ENCODE measurements at regions not wholly inside any gene's neighbourhood (a gene's known extent, or its start where the extent isn't known, plus 50 kb on each side); places are given as distances from the start of the nearest gene placed in this dataset.

GRCh38 chr1:39139723-39140360 lies 64.7 kb upstream of the MACF1 start:
- WGBS, 2 donors, result 96 to 97% methylated on average over 3 of the region's 3 CpGs
- intact Hi-C loops (cut with DNase I; ENCODE audit: low total_unique reads), result no loop called here
- no peak for TF ChIP-seq CTCF (IDR thresholded peaks at IDR 0.05)
- no peak for TF ChIP-seq POLR2A (IDR thresholded peaks at IDR 0.05)
- DNase-seq (ENCODE audit: low spot score in 2 of 2), result no peak
- H3K4me3 ChIP-seq (ENCODE audit: low read depth, poor library complexity, severe bottlenecking), result no peak overlapping the region

GRCh38 chr1:39141925-39142324 lies 62.6 kb upstream of the MACF1 start:
- intact Hi-C loops (cut with DNase I; ENCODE audit: low total_unique reads), result no loop called here
- no peak for DNase-seq (ENCODE audit: low spot score in 2 of 2)
- no peak overlapping the region for H3K4me3 ChIP-seq (ENCODE audit: low read depth, poor library complexity, severe bottlenecking)
- 81% methylated on average over 1 of the region's 1 CpG for WGBS, 2 donors
- TF ChIP-seq CTCF (IDR thresholded peaks at IDR 0.05) (no peak), POLR2A (IDR thresholded peaks at IDR 0.05) (no peak)

GRCh38 chr1:39142401-39143060 lies 62.0 kb upstream of the MACF1 start:
- DNase-seq (ENCODE audit: low spot score in 2 of 2), result peak; percentile 82 to 85
- intact Hi-C loops (cut with DNase I; ENCODE audit: low total_unique reads), result no loop called here
- H3K4me3 ChIP-seq (ENCODE audit: low read depth, poor library complexity, severe bottlenecking), result no peak overlapping the region
- WGBS, 2 donors, result 44 to 55% methylated on average over 3 of the region's 3 CpGs
- no peak for TF ChIP-seq CTCF (IDR thresholded peaks at IDR 0.05)
- TF ChIP-seq POLR2A (IDR thresholded peaks at IDR 0.05), result no peak

DNA sequence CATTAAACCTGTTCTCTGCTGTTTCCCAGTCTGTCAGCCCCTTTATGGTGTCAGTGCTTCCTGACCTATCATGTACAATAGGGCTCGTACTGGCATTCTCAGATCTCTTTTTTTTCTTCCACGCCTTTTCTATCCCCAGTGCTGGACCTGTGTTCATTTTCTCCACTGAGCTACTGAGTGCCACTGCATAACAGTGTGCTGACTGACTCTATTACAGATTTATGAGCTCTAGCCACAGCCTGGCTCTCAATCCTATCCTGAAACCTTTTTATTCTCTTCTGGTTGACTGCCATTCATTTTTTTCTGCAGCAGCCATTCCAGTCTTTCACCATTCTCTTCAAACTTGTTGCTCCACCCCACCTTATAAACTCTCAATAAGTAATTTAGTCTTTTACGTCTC lies 59.6 kb upstream of the MACF1 start:
- no peak for DNase-seq (ENCODE audit: low spot score in 2 of 2)
- intact Hi-C loops (cut with DNase I; ENCODE audit: low total_unique reads), result no loop called here
- TF ChIP-seq CTCF (IDR thresholded peaks at IDR 0.05) (no peak), POLR2A (IDR thresholded peaks at IDR 0.05) (no peak)
- H3K4me3 ChIP-seq (ENCODE audit: low read depth, poor library complexity, severe bottlenecking), result no peak overlapping the region
- WGBS, 2 donors, result 58 to 70% methylated on average over 3 of the region's 3 CpGs

- 81% methylated on average over 2 of the region's 2 CpGs for WGBS, 2 donors
- H3K4me3 ChIP-seq (ENCODE audit: low read depth, poor library complexity, severe bottlenecking), result no peak overlapping the region
- no peak for TF ChIP-seq POLR2A (IDR thresholded peaks at IDR 0.05)
- TF ChIP-seq CTCF (IDR thresholded peaks at IDR 0.05), result no peak
- no peak for DNase-seq (ENCODE audit: low spot score in 2 of 2)
- intact Hi-C loops (cut with DNase I; ENCODE audit: low total_unique reads), result no loop called here
Measured at GRCh38 chr1:39145331-39145965, 59.0 kb upstream of the MACF1 start.
